Esophagus squamous epithelium (tissue), 5 donors: ENCODE measurements at regions not wholly inside any gene's neighbourhood (a gene's known extent, or its start where the extent isn't known, plus 50 kb on each side); places are given as distances from the start of the nearest gene placed in this dataset.

ENCODE experiments used
- DNase-seq: peaks from one replicate; lab custom pipeline; 2025; lab: John Stamatoyannopoulos, UW
- H3K27ac ChIP-seq, 4 donors: fragments of 200-600 bp; sonication (generic); one replicate each; pipeline ENCODE4 v1.5.1; 2016 to 2019; ENCODE audit warnings: mild to moderate bottlenecking in 1 of 4
- H3K27me3 ChIP-seq, 4 donors: fragments of 200-600 bp; sonication (generic); 1 replicate in 3 of 4; 2 replicates in 1 of 4; pipeline versions ENCODE4 v1.5.1 to v1.6.0; 2017 to 2021; ENCODE audit warnings: antibody characterized with exemption in 1 of 4
- H3K36me3 ChIP-seq, 3 donors: fragments of 200-600 bp; sonication (generic); one replicate each; pipeline ENCODE4 v1.5.1; 2016 to 2019
- H3K4me1 ChIP-seq, 3 donors: fragments of 200-600 bp; sonication (generic); one replicate each; pipeline ENCODE4 v1.5.1; 2017 to 2019
- H3K4me3 ChIP-seq, 4 donors: fragments of 200-600 bp; sonication (generic); 1 replicate in 3 of 4; 2 replicates in 1 of 4; pipeline ENCODE4 v1.5.1; 2016 to 2019; ENCODE audit warnings: mild to moderate bottlenecking in 2 of 4, moderate library complexity in 1 of 4
- H3K9me3 ChIP-seq, 3 donors: fragments of 200-600 bp; sonication (generic); one replicate each; pipeline ENCODE4 v1.5.1; 2016 to 2019
- CTCF ChIP-seq, 6 experiments: fragments of 450-650 bp in 4 of 6; fragments of 200-600 bp in 2 of 6; sonication (generic) in 2 of 6; IDR thresholded peaks; one replicate each; pipeline ENCODE4 v1.5.1; 2016 to 2019; ENCODE audit warnings: antibody characterized with exemption in 6 of 6, mild to moderate bottlenecking in 4 of 6, moderate library complexity in 4 of 6
- POLR2A ChIP-seq, 4 donors: fragments of 450-650 bp; IDR thresholded peaks; one replicate each; pipeline ENCODE4 v1.6.1; 2017; ENCODE audit warnings: antibody characterized with exemption in 4 of 4, mild to moderate bottlenecking in 4 of 4, moderate library complexity in 3 of 4
- WGBS, 2 donors: methylation state at CpG; one replicate each; pipeline ENCODE4 v1.1.5; 2018; 5-methylcytosine and 5-hydroxymethylcytosine counted together
- intact Hi-C: fragments of 100-400 bp; cut with DNase I; formaldehyde crosslinking; loops from one replicate; pipeline ENCODE4 v1.15.0; 2022
- donor health status: DM: yes; HTN: yes; CAD: no.

GRCh38 chr14:28952161-28952560, 185.6 kb downstream of the FOXG1 start:
- Histone ChIP-seq H3K36me3 (no peaks in the 10 kb centered on the region), H3K4me1 (no peaks in the 10 kb centered on the region), H3K27ac (no peak overlapping the region), H3K27me3 (no peaks in the 10 kb centered on the region), H3K9me3 (peaks cover 0 to 9% (median 0%) of the 10 kb centered on the region in 3 donors), H3K4me3 (no peak overlapping the region)
- 96 to 100% methylated on average over 1 of the region's 1 CpG for WGBS, 2 donors
- intact Hi-C loops = no loop called here
- TF ChIP-seq CTCF (IDR thresholded peaks at IDR 0.05) (no peak), POLR2A (IDR thresholded peaks at IDR 0.05) (no peak)
- no peak for DNase-seq

GRCh38 chr14:28952666-28953065, 186.1 kb downstream of the FOXG1 start:
- no peaks in the 10 kb centered on the region for H3K27me3 ChIP-seq
- no peak overlapping the region for H3K27ac ChIP-seq
- H3K9me3 ChIP-seq = peaks cover 0 to 9% (median 0%) of the 10 kb centered on the region in 3 donors
- TF ChIP-seq POLR2A (IDR thresholded peaks at IDR 0.05) (no peak), CTCF (IDR thresholded peaks at IDR 0.05) (no peak)
- no peak for DNase-seq
- H3K36me3 ChIP-seq = no peaks in the 10 kb centered on the region
- no peak overlapping the region for H3K4me3 ChIP-seq
- H3K4me1 ChIP-seq = no peaks in the 10 kb centered on the region
- intact Hi-C loops = no loop called here

GRCh38 chr14:28953973-28954372, 187.4 kb downstream of the FOXG1 start:
- 68 to 71% methylated on average over 2 of the region's 2 CpGs for WGBS, 2 donors
- no peaks in the 10 kb centered on the region for H3K4me1 ChIP-seq
- H3K4me3 ChIP-seq = no peak overlapping the region
- no peak overlapping the region for H3K27ac ChIP-seq
- TF ChIP-seq CTCF (IDR thresholded peaks at IDR 0.05) = no peak
- TF ChIP-seq POLR2A (IDR thresholded peaks at IDR 0.05) = no peak
- no peaks in the 10 kb centered on the region for H3K27me3 ChIP-seq
- no peak for DNase-seq
- peaks cover 0 to 9% (median 0%) of the 10 kb centered on the region in 3 donors for H3K9me3 ChIP-seq
- intact Hi-C loops = no loop called here
- no peaks in the 10 kb centered on the region for H3K36me3 ChIP-seq

GRCh38 chr14:28966416-28967233, 200.0 kb downstream of the FOXG1 start:
- no peaks in the 10 kb centered on the region for H3K36me3 ChIP-seq
- DNase-seq = no peak
- no peak overlapping the region for H3K4me3 ChIP-seq
- intact Hi-C loops = no loop called here
- H3K27me3 ChIP-seq = no peaks in the 10 kb centered on the region
- TF ChIP-seq POLR2A (IDR thresholded peaks at IDR 0.05) (no peak), CTCF (IDR thresholded peaks at IDR 0.05) (no peak)
- 73 to 85% methylated on average over 2 of the region's 2 CpGs for WGBS, 2 donors
- H3K4me1 ChIP-seq = no peaks in the 10 kb centered on the region
- no peak overlapping the region for H3K27ac ChIP-seq
- H3K9me3 ChIP-seq = no peaks in the 10 kb centered on the region

- no peaks in the 10 kb centered on the region for H3K27me3 ChIP-seq
- H3K4me3 ChIP-seq = no peak overlapping the region
- DNase-seq = no peak
- H3K36me3 ChIP-seq = no peaks in the 10 kb centered on the region
- H3K27ac ChIP-seq = no peak overlapping the region
- TF ChIP-seq POLR2A (IDR thresholded peaks at IDR 0.05) = no peak
- no peak for TF ChIP-seq CTCF (IDR thresholded peaks at IDR 0.05)
- intact Hi-C loops = no loop called here
- 0% methylated on average over 1 of the region's 1 CpG for WGBS, 2 donors
- H3K9me3 ChIP-seq = no peaks in the 10 kb centered on the region
- no peaks in the 10 kb centered on the region for H3K4me1 ChIP-seq
Measured at GRCh38 chr14:28975084-28975483, 208.5 kb downstream of the FOXG1 start.
